DMS53 (cell line): ENCODE measurements at regions not wholly inside any gene's neighbourhood (a gene's known extent, or its start where the extent isn't known, plus 50 kb on each side); places are given as distances from the start of the nearest gene placed in this dataset.
"Not testable (repeated sequence)": the region's sequence is repeated elsewhere in the genome, so short reads cannot be mapped to it uniquely, and the experiment has no call there.

Experiments
- DNase-seq: peaks from one replicate; lab custom pipeline; 2025; lab: John Stamatoyannopoulos, UW

- DNase-seq: no peak
Observed at GRCh38 chr1:81738875-81739274, 61.9 kb upstream of the ADGRL2 start.

- no peak for DNase-seq
Observed at GRCh38 chr1:81733480-81733879, 67.3 kb upstream of the ADGRL2 start.

- no peak for DNase-seq
Observed at GRCh38 chr1:81731989-81732388, 68.7 kb upstream of the ADGRL2 start.

- DNase-seq: no peak
Observed at GRCh38 chr1:81730881-81731280, 69.9 kb upstream of the ADGRL2 start.

- DNase-seq: not testable (repeated sequence)
Observed at GRCh38 chr1:81730299-81730698, 70.4 kb upstream of the ADGRL2 start.

GRCh38 chr1:81729818-81730217 lies 70.9 kb upstream of the ADGRL2 start:
- no peak for DNase-seq

GRCh38 chr1:81729239-81729638 lies 71.5 kb upstream of the ADGRL2 start:
- no peak for DNase-seq

GRCh38 chr1:81725823-81726222 lies 74.9 kb upstream of the ADGRL2 start:
- no peak for DNase-seq

GRCh38 chr1:81722631-81723328 lies 78.0 kb upstream of the ADGRL2 start:
- DNase-seq: not testable (repeated sequence)

- not testable (repeated sequence) for DNase-seq
Observed at GRCh38 chr1:81720256-81720655, 80.5 kb upstream of the ADGRL2 start.

- peak; percentile 62 for DNase-seq
Observed at GRCh38 chr1:81717230-81717629, 83.5 kb upstream of the ADGRL2 start.

- no peak for DNase-seq
Observed at GRCh38 chr1:81715391-81715790, 85.3 kb upstream of the ADGRL2 start.

- no peak for DNase-seq
Observed at GRCh38 chr1:81714636-81715035, 86.1 kb upstream of the ADGRL2 start.

GRCh38 chr1:81712425-81712824 lies 88.3 kb upstream of the ADGRL2 start:
- no peak for DNase-seq

GRCh38 chr1:81710857-81711256 lies 89.9 kb upstream of the ADGRL2 start:
- DNase-seq: no peak

- DNase-seq: no peak
Observed at GRCh38 chr1:81708250-81708649, 92.5 kb upstream of the ADGRL2 start.

GRCh38 chr1:81706650-81707435 lies 93.9 kb upstream of the ADGRL2 start:
- DNase-seq: no peak

- no peak for DNase-seq
Observed at GRCh38 chr1:81703756-81704463, 96.8 kb upstream of the ADGRL2 start.

- peak; percentile 23 for DNase-seq
Observed at GRCh38 chr1:81703391-81703755, 97.4 kb upstream of the ADGRL2 start.

- peak; percentile 53 for DNase-seq
Observed at GRCh38 chr1:81702903-81703302, 97.8 kb upstream of the ADGRL2 start.

- no peak for DNase-seq
Observed at GRCh38 chr1:81702079-81702715, 98.5 kb upstream of the ADGRL2 start.

GRCh38 chr1:81700728-81701470 lies 99.8 kb upstream of the ADGRL2 start:
- DNase-seq: no peak
